Smooth muscle cell (in vitro differentiated cells): ENCODE measurements at regions not wholly inside any gene's neighbourhood (a gene's known extent, or its start where the extent isn't known, plus 50 kb on each side); places are given as distances from the start of the nearest gene placed in this dataset.

Source experiments
- DNase-seq: peaks from one replicate; lab custom pipeline; 2025; ENCODE audit not compliant: unreplicated experiment; lab: John Stamatoyannopoulos, UW
- H2AFZ ChIP-seq: fragments of 200-600 bp; sonication (generic); 2 replicates; pipeline ENCODE4 v1.6.0; 2016; ENCODE audit warnings: antibody characterized with exemption, low read depth, mild to moderate bottlenecking
- H3F3A ChIP-seq: fragments of 200-600 bp; sonication (generic); 2 replicates; pipeline ENCODE4 v1.6.0; 2017; ENCODE audit warnings: antibody characterized with exemption, low read depth
- H3K27ac ChIP-seq: fragments of 200-600 bp; sonication (generic); 2 replicates; pipeline ENCODE4 v1.5.1; 2016; ENCODE audit warnings: low read depth, mild to moderate bottlenecking
- H3K27me3 ChIP-seq: fragments of 200-600 bp; sonication (generic); 2 replicates; pipeline ENCODE4 v1.6.1; 2016; ENCODE audit warnings: low read depth, mild to moderate bottlenecking
- H3K36me3 ChIP-seq: fragments of 200-600 bp; sonication (generic); 2 replicates; pipeline ENCODE4 v1.5.1; 2016; ENCODE audit warnings: low read depth
- H3K4me1 ChIP-seq: fragments of 200-600 bp; sonication (generic); 2 replicates; pipeline ENCODE4 v1.5.1; 2016; ENCODE audit warnings: low read depth
- H3K4me2 ChIP-seq: fragments of 200-600 bp; sonication (generic); 2 replicates; pipeline ENCODE4 v1.6.0; 2016; ENCODE audit warnings: mild to moderate bottlenecking
- H3K4me3 ChIP-seq: fragments of 200-600 bp; sonication (generic); 2 replicates; pipeline ENCODE4 v1.5.1; 2016; ENCODE audit warnings: mild to moderate bottlenecking
- H3K79me2 ChIP-seq: fragments of 200-600 bp; sonication (generic); 2 replicates; pipeline ENCODE4 v1.6.0; 2016; ENCODE audit warnings: low read depth, mild to moderate bottlenecking
- H3K9ac ChIP-seq: fragments of 200-600 bp; sonication (generic); 2 replicates; pipeline ENCODE4 v1.6.0; 2016; ENCODE audit warnings: low read depth
- H3K9me3 ChIP-seq: fragments of 200-600 bp; sonication (generic); replicated peaks from 2 replicates; pipeline ENCODE4 v1.5.1; 2016; ENCODE audit warnings: low read depth
- H4K20me1 ChIP-seq: fragments of 200-600 bp; sonication (generic); 2 replicates; pipeline ENCODE4 v1.6.0; 2016; ENCODE audit warnings: low read depth
- CTCF ChIP-seq: fragments of 200-600 bp; sonication (generic); IDR thresholded peaks from 2 replicates; pipeline ENCODE4 v1.5.1; 2017; ENCODE audit warnings: borderline replicate concordance, mild to moderate bottlenecking, antibody characterized with exemption; ENCODE audit not compliant: insufficient read depth, poor library complexity, severe bottlenecking
- WGBS: methylation state at CpG from one replicate; pipeline ENCODE4 v1.1.7; 2016; ENCODE audit warnings: low lambda C conversion rate; 5-methylcytosine and 5-hydroxymethylcytosine counted together

DNA sequence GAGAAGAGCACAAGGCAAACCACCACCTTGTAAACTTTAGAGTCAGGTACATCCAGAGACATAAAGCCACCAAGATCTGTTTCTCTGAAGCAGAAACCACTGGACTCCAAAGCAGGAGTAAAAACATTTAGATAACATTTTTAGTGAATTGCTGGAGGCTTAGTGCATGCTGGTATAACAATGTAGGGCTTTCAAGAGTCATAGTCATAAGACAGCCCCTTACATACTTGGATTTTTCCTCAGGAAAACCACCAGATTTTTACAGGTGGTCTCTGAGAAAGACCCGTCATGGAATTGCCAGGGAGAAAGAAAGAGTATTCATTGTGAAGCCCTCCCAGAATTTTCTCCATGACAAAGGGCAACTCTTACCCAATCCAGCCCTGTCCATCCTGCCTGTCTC is 434.5 kb upstream of the NAALADL2 start:
- no peak for DNase-seq
- no peak overlapping the region for H3K9ac ChIP-seq
- no peak overlapping the region for H2AFZ ChIP-seq
- no peaks in the 10 kb centered on the region for H4K20me1 ChIP-seq
- H3F3A ChIP-seq = no peaks in the 10 kb centered on the region
- H3K9me3 ChIP-seq = no peaks in the 10 kb centered on the region
- no peaks in the 10 kb centered on the region for H3K79me2 ChIP-seq
- H3K36me3 ChIP-seq = no peaks in the 10 kb centered on the region
- H3K4me3 ChIP-seq = no peak overlapping the region
- H3K4me2 ChIP-seq = no peak overlapping the region
- no peaks in the 10 kb centered on the region for H3K4me1 ChIP-seq
- no peaks in the 10 kb centered on the region for H3K27me3 ChIP-seq
- H3K27ac ChIP-seq = no peak overlapping the region
- no peak for TF ChIP-seq CTCF
- WGBS = 72% methylated on average over 1 of the region's 1 CpG

- H3K27me3 ChIP-seq = no peaks in the 10 kb centered on the region
- no peak overlapping the region for H3K27ac ChIP-seq
- no peak overlapping the region for H3K4me3 ChIP-seq
- whole genome bisulfite sequencing = 91% methylated on average over 3 of the region's 3 CpGs
- H3K4me1 ChIP-seq = peaks cover 2% of the 10 kb centered on the region
- DNase-seq = no peak
- no peak overlapping the region for H3K9ac ChIP-seq
- H3K36me3 ChIP-seq = no peaks in the 10 kb centered on the region
- H3K4me2 ChIP-seq = no peak overlapping the region
- H4K20me1 ChIP-seq = no peaks in the 10 kb centered on the region
- no peaks in the 10 kb centered on the region for H3K9me3 ChIP-seq
- no peak overlapping the region for H2AFZ ChIP-seq
- H3F3A ChIP-seq = no peaks in the 10 kb centered on the region
- H3K79me2 ChIP-seq = no peaks in the 10 kb centered on the region
- TF ChIP-seq CTCF = no peak
These were observed 433.7 kb upstream of the NAALADL2 start for GRCh38 chr3:174425422-174425821.

DNA sequence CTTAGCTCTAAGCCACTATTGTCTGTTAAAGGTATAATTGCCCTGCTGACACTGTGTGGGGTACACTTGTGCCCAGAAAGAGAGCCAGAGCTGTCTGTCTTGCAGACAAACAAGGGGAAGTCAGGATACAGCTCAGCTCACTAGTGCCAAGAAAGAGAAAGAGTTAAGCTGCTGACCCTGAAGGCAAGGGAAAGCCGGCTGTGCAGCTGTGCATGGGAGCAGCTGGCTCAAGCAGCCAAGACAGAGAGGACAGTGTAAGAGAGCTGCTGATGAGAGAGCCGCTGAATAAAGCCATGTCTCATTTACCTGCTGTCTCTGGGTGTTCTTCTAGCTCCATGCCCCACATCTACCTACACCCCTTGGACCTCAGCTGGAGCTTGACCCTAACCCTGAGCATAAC is 428.1 kb upstream of the NAALADL2 start:
- peaks cover 7% of the 10 kb centered on the region for H3K4me1 ChIP-seq
- H3K4me3 ChIP-seq = no peak overlapping the region
- H3K4me2 ChIP-seq = no peak overlapping the region
- no peak overlapping the region for H3K9ac ChIP-seq
- no peaks in the 10 kb centered on the region for H3F3A ChIP-seq
- H2AFZ ChIP-seq = no peak overlapping the region
- no peaks in the 10 kb centered on the region for H4K20me1 ChIP-seq
- H3K36me3 ChIP-seq = no peaks in the 10 kb centered on the region
- H3K27ac ChIP-seq = no peak overlapping the region
- no peak for DNase-seq
- H3K79me2 ChIP-seq = no peaks in the 10 kb centered on the region
- H3K27me3 ChIP-seq = no peaks in the 10 kb centered on the region
- 81% methylated on average over 2 of the region's 2 CpGs for WGBS
- H3K9me3 ChIP-seq = no peaks in the 10 kb centered on the region
- no peak for TF ChIP-seq CTCF

DNA sequence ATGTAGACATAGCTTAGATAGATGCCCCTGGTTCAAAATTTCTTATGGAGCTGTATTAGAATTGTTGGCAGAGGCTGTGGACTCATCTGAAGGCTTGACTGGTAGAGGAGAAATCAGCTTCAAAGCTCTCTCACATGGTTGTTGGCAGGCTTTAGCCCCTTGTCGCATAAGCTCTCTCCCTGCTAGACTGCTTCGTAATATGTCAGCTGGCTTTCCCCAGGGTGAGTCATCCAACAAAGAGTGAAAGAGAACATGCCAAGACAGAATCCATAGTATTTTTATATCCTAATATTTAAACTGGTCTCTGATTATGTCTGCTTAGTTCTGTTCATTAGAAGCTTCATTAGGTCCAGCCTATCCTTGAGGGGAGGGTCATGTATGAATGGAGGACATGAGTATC is 427.4 kb upstream of the NAALADL2 start:
- Histone ChIP-seq H3K27me3 (no peaks in the 10 kb centered on the region), H3K9ac (no peak overlapping the region), H3K4me3 (no peak overlapping the region), H3F3A (no peaks in the 10 kb centered on the region), H3K27ac (no peak overlapping the region), H3K4me1 (peaks cover 7% of the 10 kb centered on the region), H2AFZ (peak overlapping the region; percentile 48), H3K4me2 (no peak overlapping the region), H3K9me3 (no peaks in the 10 kb centered on the region), H3K36me3 (no peaks in the 10 kb centered on the region), H3K79me2 (no peaks in the 10 kb centered on the region), H4K20me1 (no peaks in the 10 kb centered on the region)
- TF ChIP-seq CTCF = no peak
- no peak for DNase-seq
- 56% methylated on average over 2 of the region's 2 CpGs for WGBS
